NCI-H1092 treated with DMSO at 0.1 percent for 48 hours (cell line): ENCODE measurements at regions not wholly inside any gene's neighbourhood (a gene's known extent, or its start where the extent isn't known, plus 50 kb on each side); places are given as distances from the start of the nearest gene placed in this dataset.
A peak's percentile ranks its signal among the peaks of the same experiment; 100 is the strongest.
"Not testable (repeated sequence)": the region's sequence is repeated elsewhere in the genome, so short reads cannot be mapped to it uniquely, and the experiment has no call there.

Source experiments
- DNase-seq: peaks from one replicate; lab custom pipeline; 2025; lab: John Stamatoyannopoulos, UW

GRCh38 chr1:240722788-240723187, 110.8 kb upstream of the GREM2 start:
- no peak for DNase-seq

GRCh38 chr1:240720976-240721375, 109.0 kb upstream of the GREM2 start:
- DNase-seq: no peak

DNA sequence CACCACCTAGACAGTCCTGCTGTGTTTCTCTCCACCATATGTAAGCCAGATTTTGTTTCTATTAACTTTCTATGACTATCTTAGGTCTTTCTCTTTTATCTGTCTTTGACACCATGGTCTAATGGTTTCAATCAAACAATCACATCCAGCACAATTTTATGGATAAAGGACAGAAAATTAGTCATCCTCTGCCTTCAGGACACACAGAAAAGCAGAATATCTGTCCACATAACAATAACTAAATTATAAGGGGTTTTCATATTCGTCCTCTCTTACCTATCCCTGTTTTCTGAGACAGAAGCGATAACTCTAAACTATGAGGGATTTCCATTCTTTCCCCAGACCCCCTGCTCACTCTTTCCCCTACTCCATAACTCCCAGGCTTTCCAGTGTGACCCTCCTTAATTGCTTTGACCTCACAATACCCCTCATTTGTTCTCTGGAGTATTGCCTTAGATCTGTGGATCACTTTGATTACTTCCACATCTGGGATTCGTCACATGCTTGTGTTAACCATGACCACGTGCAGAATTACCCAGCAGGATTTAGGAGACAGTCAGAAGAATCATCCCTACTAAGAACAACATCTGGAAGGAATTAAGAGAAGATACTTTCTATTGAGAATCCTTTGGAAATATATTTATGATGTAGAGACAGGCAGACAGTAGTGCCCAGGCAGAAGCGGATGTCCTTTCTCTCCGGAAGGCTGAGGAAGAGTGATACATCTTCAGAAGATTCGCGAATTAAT, 108.2 kb upstream of the GREM2 start:
- DNase-seq: no peak

DNA sequence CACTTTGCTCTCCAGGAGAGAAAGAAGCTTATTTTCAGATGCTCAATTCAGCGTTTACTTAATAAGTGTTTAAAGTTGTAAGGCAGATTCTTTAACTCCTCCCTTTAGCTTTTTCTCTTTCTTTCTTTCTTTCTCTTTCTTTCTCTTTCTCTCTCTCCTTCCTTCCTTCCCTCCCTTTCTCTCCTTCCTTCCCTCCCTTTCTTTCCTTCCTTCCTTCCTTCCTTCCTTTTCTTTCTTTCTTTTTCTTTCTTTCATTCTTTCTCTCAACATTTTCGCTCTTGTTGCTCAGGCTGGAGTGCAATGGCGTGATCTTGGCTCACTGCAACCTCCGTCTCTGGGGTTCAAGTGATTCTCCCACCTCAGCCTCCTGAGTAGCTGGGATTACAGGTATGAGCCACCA, 104.6 kb upstream of the GREM2 start:
- not testable (repeated sequence) for DNase-seq

GRCh38 chr1:240714568-240715292, 102.8 kb upstream of the GREM2 start:
- no peak for DNase-seq

- no peak for DNase-seq
Observed at GRCh38 chr1:240712014-240712731, 100.2 kb upstream of the GREM2 start.

- no peak for DNase-seq
Observed at GRCh38 chr1:240711020-240711419, 99.1 kb upstream of the GREM2 start.

GRCh38 chr1:240709676-240710075, 97.7 kb upstream of the GREM2 start:
- DNase-seq: no peak

DNA sequence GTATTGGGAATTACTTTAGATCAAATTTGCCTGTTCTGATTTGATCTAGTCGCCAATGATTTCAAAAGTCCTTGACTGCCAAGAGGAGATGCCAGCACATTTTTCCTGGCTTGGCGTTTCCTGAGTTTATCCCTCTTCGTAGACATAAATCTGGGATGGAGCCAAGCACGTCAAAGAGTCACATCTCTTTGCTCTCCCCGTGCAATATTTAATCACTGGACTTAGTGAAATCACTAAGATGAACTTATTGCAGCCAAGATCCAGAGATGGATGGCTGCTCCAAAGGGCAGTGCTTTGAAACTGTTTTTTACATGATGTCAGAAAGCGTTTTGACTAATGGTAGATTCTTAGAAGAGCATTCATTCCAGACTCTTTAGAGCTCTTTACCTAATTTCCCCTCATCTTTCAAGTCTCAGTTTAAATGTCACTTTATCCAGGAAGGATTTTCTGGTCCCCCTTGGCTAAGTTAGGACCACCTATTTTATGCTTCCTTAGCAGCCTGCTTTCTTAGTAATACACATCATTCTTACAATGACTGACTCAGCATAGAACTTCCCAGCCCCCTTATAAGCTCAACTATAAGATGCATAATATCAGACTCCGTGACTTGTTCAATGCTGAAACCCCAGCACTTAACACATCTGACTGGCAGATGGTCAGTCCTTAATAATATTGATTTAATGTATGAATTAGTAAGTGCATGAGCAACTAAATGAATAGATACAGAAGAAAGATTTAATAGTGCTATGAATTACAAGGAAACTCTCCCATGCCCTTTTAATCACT, 94.4 kb upstream of the GREM2 start:
- no peak for DNase-seq

GRCh38 chr1:240705579-240705978, 93.6 kb upstream of the GREM2 start:
- no peak for DNase-seq

GRCh38 chr1:240701412-240701811, 89.5 kb upstream of the GREM2 start:
- no peak for DNase-seq

DNA sequence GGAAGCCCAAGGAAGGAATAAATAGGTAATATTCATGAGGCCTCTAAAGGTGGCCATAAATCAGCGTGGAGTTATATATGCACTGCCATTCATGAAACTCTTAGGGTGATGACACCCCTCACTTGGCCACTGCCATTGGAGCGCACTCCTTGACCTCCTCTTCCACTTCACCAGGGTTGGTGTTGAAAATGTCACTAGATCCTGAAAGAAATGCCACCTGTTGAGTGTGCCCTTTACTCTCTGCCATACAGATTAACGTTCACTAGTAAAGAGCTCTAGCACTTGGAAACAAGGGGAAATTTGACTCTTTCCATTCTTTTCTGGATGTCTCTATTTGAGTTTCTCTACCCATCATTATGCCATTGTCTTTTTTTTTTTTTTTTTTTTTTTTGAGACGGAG, 83.5 kb upstream of the GREM2 start:
- DNase-seq: no peak

DNA sequence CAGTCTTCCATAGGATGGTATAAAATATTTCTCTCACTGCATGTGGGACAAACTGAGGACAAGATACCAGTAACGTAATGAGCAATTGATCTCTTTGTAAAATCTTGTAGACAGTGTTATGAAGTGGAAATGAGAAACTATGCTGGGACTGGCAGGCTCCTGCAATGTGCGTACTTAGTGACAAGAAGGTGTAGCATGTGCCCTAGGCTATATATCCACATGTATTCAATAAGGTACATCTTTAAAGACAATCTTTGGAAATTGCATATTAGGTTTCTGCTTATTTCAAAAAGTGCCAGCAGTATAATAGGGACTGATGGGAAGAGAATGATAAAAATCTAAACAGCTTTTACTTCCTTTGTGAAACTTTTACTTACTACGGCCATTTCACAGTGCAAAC, 81.9 kb upstream of the GREM2 start:
- DNase-seq: no peak

DNA sequence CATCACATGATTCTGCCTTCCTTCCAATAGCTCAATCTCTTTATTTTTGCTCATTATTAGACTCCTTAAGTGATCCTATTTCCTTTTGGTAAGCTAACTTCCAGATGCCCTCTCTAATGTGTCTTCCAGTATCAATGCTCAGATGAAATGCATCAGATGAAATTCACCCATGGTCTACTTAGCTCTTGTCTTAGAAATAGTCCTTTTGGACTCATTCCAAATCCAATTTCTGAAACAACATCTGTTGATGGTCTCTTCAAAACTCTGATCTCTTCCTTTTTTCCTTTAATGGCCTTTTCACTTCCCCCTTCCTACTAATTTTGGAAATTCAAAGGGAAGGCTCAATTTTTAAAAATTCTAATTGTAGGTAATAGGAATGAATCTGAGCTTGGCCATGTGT, 81.1 kb upstream of the GREM2 start:
- no peak for DNase-seq

DNA sequence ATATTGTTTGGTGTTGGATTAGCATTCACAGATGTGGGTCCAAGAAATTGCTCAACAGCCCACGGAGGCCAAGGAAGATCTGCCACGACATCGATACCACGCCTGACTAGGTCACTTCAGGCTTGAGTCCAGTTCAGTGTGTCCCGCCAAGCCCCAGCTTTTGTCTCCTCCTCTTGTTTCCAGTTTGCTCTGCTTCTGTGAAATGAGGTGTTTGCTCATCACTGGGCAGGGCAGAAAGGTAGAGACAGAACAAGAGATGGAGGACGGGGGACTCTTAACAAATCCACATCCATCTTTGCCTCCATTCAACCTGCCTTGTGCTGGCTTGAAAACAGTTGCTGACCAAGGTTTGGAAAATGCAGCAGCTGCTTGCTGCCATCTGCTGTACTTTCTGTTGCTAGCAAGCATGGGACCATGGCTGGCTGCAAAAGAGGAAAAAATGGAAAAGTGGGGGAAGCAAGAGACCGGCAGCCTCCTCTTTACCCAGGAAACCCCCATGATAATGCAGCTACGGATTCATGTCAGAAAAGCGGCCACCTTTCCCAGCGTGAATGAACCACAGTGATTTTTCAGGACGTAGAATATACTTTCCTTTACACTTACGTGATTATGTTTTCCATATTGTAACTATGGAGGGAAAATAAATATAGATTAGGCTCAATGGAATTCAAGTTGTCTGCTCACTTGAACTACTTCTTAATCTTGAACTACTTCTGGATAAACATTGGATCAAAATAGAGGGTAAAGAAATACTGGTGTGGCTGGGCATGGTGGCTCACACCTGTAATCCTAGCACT, 80.2 kb upstream of the GREM2 start:
- peak; percentile 23 for DNase-seq

GRCh38 chr1:240691501-240691900, 79.5 kb upstream of the GREM2 start:
- DNase-seq: no peak

GRCh38 chr1:240687820-240688219, 75.9 kb upstream of the GREM2 start:
- DNase-seq: no peak

DNA sequence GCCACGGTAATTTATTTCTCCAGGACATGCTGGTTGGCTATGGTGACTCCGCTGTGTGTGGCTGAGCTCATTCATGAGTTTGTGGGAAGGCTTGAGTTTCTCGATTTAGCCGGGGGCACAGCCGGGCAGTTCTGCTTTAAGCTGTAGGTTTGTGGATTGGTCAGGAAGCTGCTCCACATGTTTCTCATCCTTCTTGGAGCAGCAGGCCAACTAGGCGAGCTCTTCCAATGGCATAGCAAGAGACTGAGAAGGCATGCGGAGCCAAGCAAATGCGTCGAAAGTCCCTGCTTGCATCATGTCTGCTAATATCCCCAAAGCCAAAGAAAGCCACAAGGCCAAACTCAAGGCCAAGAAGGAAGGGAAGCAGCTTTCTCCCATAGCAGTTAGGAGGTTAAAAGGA, 71.6 kb upstream of the GREM2 start:
- DNase-seq: no peak

GRCh38 chr1:240682859-240683242, 70.9 kb upstream of the GREM2 start:
- DNase-seq: no peak

GRCh38 chr1:240682166-240682858, 70.4 kb upstream of the GREM2 start:
- no peak for DNase-seq
